HCT116 (cell line): ENCODE measurements at regions not wholly inside any gene's neighbourhood (a gene's known extent, or its start where the extent isn't known, plus 50 kb on each side); places are given as distances from the start of the nearest gene placed in this dataset.

Experiments used
- ATAC-seq: fragments of 200-7000 bp; cut with Tn5 transposase; 2 replicates; pipeline ENCODE4 v1.9.1; 2020; ENCODE audit warnings: mild to moderate bottlenecking, moderate library complexity
- BruUV-seq: library from RNA; stranded (reverse); fragments of 400-500 nt; replicated peaks from 2 replicates; lab custom pipeline; 2021; lab: Mats Ljungman, UMichigan
- CTCF ChIA-PET: fragments of 300-600 bp; sonication (Branson Sonifier 250); formaldehyde crosslinking; loops from one replicate; lab custom pipeline; 2021; ENCODE audit warnings: antibody characterized with exemption; lab: Charles Lee
- POLR2A ChIA-PET: fragments of 300-600, 350-600 bp; sonication (Branson Sonifier 250); formaldehyde crosslinking; loops from one replicate; lab custom pipeline; 2021; ENCODE audit warnings: antibody characterized with exemption; lab: Charles Lee
- RAD21 ChIA-PET, 2 experiments: fragments of 300-600 bp; sonication (Branson Sonifier 250); formaldehyde crosslinking; loops; one replicate each; lab custom pipeline; 2023; ENCODE audit warnings: low total read pairs in 2 of 2; ENCODE audit not compliant: uncharacterized antibody in 2 of 2, unreplicated experiment in 2 of 2, low non-redundant PET in 1 of 2; lab: Charles Lee
- DNase-seq: peaks from one replicate; pipeline ENCODE4 v3.0.0-alpha.2; 2010; ENCODE audit warnings: low read depth, low spot score
- H2AFZ ChIP-seq: fragments of 200-600 bp; shearing (Covaris generic), sonication (generic); 2 replicates; pipeline ENCODE4 v1.6.1; 2017; ENCODE audit warnings: low read depth, mixed run types, mixed read lengths, antibody characterized with exemption, low read length; ENCODE audit not compliant: poor library complexity, severe bottlenecking
- H3K27ac ChIP-seq: 2 replicates; pipeline ENCODE4 v1.5.1; 2012; ENCODE audit warnings: low read depth, low read length
- H3K27me3 ChIP-seq: fragments of 200-600 bp; sonication (generic); 2 replicates; pipeline ENCODE4 v1.6.1; 2016; ENCODE audit warnings: mixed run types, low read length, mixed read lengths; ENCODE audit not compliant: insufficient read depth
- H3K36me3 ChIP-seq, 2 experiments: fragments of 200-500 bp in 1 of 2; fragments of 200-600 bp in 1 of 2; sonication (Bioruptor generic) in 1 of 2; sonication (generic) in 1 of 2; 2 replicates each; pipeline versions ENCODE4 v1.5.1 to v1.6.1; 2014 to 2016; ENCODE audit warnings: low read length in 2 of 2, inconsistent platforms in 1 of 2, mixed read lengths in 1 of 2, mixed run types in 1 of 2; ENCODE audit not compliant: insufficient read depth in 2 of 2, control insufficient read depth in 1 of 2
- H3K4me1 ChIP-seq, 2 experiments: fragments of 200-600 bp in 1 of 2; sonication (generic) in 1 of 2; 2 replicates each; pipeline versions ENCODE4 v1.5.1 to v1.6.1; 2012 to 2017; ENCODE audit warnings: low read length in 2 of 2, inconsistent platforms in 1 of 2, mild to moderate bottlenecking in 1 of 2, mixed read lengths in 1 of 2, mixed run types in 1 of 2, moderate library complexity in 1 of 2; ENCODE audit not compliant: insufficient read depth in 2 of 2, control insufficient read depth in 1 of 2
- H3K4me2 ChIP-seq: fragments of 200-600 bp; sonication (generic); 2 replicates; pipeline ENCODE4 v1.6.1; 2017; ENCODE audit warnings: mixed run types, low read length, mixed read lengths
- H3K4me3 ChIP-seq, 2 experiments: fragments of 200-600 bp in 1 of 2; sonication (generic) in 1 of 2; replicated peaks in 1 of 2; 2 replicates each; pipeline ENCODE4 v1.5.1; 2011 to 2016; ENCODE audit warnings: low read length in 2 of 2, control low read depth in 1 of 2, low read depth in 1 of 2, mild to moderate bottlenecking in 1 of 2, mixed read lengths in 1 of 2, mixed run types in 1 of 2
- H3K79me2 ChIP-seq: fragments of 200-600 bp; sonication (generic); 2 replicates; pipeline ENCODE4 v1.6.1; 2017; ENCODE audit warnings: mild to moderate bottlenecking, mixed run types, low read length, moderate library complexity, mixed read lengths; ENCODE audit not compliant: insufficient read depth
- H3K9ac ChIP-seq: fragments of 200-600 bp; sonication (generic); 2 replicates; pipeline ENCODE4 v1.6.1; 2016; ENCODE audit warnings: low read length, mixed read lengths
- H3K9me2 ChIP-seq: fragments of 200-600 bp; sonication (generic), shearing (Covaris generic); 2 replicates; pipeline ENCODE4 v1.6.1; 2017; ENCODE audit warnings: mixed run types, mild to moderate bottlenecking, moderate library complexity; ENCODE audit not compliant: insufficient read depth
- H3K9me3 ChIP-seq, 2 experiments: fragments of 200-500 bp in 1 of 2; fragments of 200-600 bp in 1 of 2; sonication (Bioruptor generic) in 1 of 2; sonication (generic) in 1 of 2; 2 replicates each; pipeline ENCODE4 v1.6.1; 2014 to 2017; ENCODE audit warnings: low read length in 2 of 2, mixed read lengths in 2 of 2, inconsistent platforms in 1 of 2, low read depth in 1 of 2, mild to moderate bottlenecking in 1 of 2, mixed run types in 1 of 2, moderate library complexity in 1 of 2; ENCODE audit not compliant: control insufficient read depth in 1 of 2, insufficient read depth in 1 of 2
- H4K20me1 ChIP-seq: fragments of 200-600 bp; sonication (generic), shearing (Covaris generic); 2 replicates; pipeline ENCODE4 v1.6.1; 2017; ENCODE audit warnings: mixed run types, mild to moderate bottlenecking, moderate library complexity; ENCODE audit not compliant: insufficient read depth
- EZH2phosphoT487 ChIP-seq: fragments of 200-600 bp; IDR thresholded peaks from 2 replicates; pipeline ENCODE4 v1.6.1; 2018; ENCODE audit warnings: antibody characterized with exemption, borderline replicate concordance
- FOSL1 ChIP-seq: IDR thresholded peaks from 2 replicates; pipeline ENCODE4 v1.6.1; 2012; ENCODE audit warnings: low read depth
- JUND ChIP-seq: IDR thresholded peaks from 2 replicates; pipeline ENCODE4 v1.6.1; 2012
- POLR2A ChIP-seq: IDR thresholded peaks from 2 replicates; pipeline ENCODE4 v1.7.0; 2011; ENCODE audit warnings: borderline replicate concordance; ENCODE audit not compliant: insufficient read depth, insufficient read length; ENCODE audit errors: extremely low read depth
- POLR2AphosphoS5 ChIP-seq: IDR thresholded peaks from 2 replicates; pipeline ENCODE4 v1.6.1; 2011; ENCODE audit warnings: mild to moderate bottlenecking, low read depth, low read length, moderate library complexity
- RAD21 ChIP-seq: IDR thresholded peaks from 2 replicates; pipeline ENCODE4 v1.6.1; 2012; ENCODE audit warnings: low read depth, mild to moderate bottlenecking
- SP1 ChIP-seq: IDR thresholded peaks from 2 replicates; pipeline ENCODE4 v1.6.1; 2012; ENCODE audit warnings: low read depth
- SRF ChIP-seq: IDR thresholded peaks from 2 replicates; pipeline ENCODE4 v1.6.1; 2012; ENCODE audit warnings: low read depth
- YY1 ChIP-seq: IDR thresholded peaks from 2 replicates; pipeline ENCODE4 v1.6.1; 2011; ENCODE audit warnings: low read length, low read depth, moderate library complexity, mild to moderate bottlenecking; ENCODE audit not compliant: insufficient replicate concordance; ENCODE audit errors: extremely low read depth
- ZNF274 ChIP-seq: fragments of 200-500 bp; sonication (Bioruptor generic); IDR thresholded peaks from 2 replicates; pipeline ENCODE4 v1.6.1; 2014; ENCODE audit warnings: mild to moderate bottlenecking, low read depth, low read length, inconsistent platforms
- intact Hi-C: fragments of 100-400 bp; cut with micrococcal nuclease; formaldehyde crosslinking; loops from 2 replicates; pipeline ENCODE4 v1.10.0; 2022
- TF ChIP-seq, protein P1 (sequence below): IDR thresholded peaks from 2 replicates; pipeline ENCODE4 v1.6.1; 2012; ENCODE audit warnings: low read depth
- TF ChIP-seq, protein P2 (sequence below): IDR thresholded peaks from 2 replicates; pipeline ENCODE4 v1.6.1; 2012

DNA sequence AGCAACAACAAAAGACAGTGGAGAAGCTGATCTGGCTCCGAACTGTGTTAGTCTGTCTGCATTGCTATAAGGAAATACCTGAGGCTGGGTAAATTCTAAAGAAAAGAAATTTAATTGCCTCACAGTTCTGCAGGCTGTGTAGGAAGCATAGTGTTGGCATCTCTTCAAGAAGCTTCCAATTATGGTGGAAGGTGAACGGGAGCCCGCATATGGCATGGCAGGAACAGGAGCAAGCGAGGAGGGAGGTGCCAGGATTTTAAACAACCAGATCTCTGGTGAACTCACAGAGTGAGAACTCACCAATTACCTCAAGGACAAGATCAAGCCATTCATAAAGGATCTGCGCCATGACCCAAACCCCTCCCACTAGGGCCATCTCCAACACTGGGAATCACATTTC is 293.5 kb downstream of the SMOC2 start (continued):
- TF ChIP-seq POLR2AphosphoS5 (no peak), RAD21 (no peak), YY1 (no peak), FOSL1 (no peak), SRF (no peak), POLR2A (no peak)

DNA sequence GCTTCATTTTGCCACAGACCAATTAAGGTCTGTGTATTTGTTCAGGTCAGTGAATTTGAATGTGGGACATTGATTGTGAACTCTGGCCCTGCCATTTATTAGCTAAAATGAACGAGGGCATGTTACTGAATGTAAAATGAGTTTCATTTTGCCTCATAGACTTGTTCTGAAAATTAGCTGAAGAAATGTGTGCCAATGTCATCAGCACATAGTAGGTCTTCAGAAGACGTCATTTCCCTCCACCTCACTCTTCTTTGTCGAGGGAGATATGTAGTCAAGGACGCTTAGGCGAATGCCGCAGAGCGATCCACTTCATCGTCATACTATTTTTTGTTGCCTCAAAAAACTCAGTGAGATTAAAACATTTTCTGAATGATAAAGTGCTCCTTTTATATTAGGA is 291.7 kb downstream of the SMOC2 start:
- CTCF ChIA-PET: no interaction called here
- Histone ChIP-seq H3K4me2 (no peak overlapping the region), H3K9ac (no peak overlapping the region), H3K27ac (no peak overlapping the region), H3K4me3 (no peak overlapping the region), H3K79me2 (no peaks in the 10 kb centered on the region), H3K4me1 (peaks cover 0 to 4% of the 10 kb centered on the region in 2 experiments; a peak in 1 of 4 replicates), H3K36me3 (no peaks in the 10 kb centered on the region), H3K9me2 (0 out of 2 replicates have a peak, but pooled peaks cover 3% of the 10 kb centered on the region), H3K9me3 (no peaks in the 10 kb centered on the region), H3K27me3 (no peaks in the 10 kb centered on the region), H4K20me1 (no peaks in the 10 kb centered on the region), H2AFZ (no peak overlapping the region)
- POLR2A ChIA-PET: no interaction called here
- ATAC-seq (no peak), DNase-seq (no peak)
- TF ChIP-seq, protein P1, sequence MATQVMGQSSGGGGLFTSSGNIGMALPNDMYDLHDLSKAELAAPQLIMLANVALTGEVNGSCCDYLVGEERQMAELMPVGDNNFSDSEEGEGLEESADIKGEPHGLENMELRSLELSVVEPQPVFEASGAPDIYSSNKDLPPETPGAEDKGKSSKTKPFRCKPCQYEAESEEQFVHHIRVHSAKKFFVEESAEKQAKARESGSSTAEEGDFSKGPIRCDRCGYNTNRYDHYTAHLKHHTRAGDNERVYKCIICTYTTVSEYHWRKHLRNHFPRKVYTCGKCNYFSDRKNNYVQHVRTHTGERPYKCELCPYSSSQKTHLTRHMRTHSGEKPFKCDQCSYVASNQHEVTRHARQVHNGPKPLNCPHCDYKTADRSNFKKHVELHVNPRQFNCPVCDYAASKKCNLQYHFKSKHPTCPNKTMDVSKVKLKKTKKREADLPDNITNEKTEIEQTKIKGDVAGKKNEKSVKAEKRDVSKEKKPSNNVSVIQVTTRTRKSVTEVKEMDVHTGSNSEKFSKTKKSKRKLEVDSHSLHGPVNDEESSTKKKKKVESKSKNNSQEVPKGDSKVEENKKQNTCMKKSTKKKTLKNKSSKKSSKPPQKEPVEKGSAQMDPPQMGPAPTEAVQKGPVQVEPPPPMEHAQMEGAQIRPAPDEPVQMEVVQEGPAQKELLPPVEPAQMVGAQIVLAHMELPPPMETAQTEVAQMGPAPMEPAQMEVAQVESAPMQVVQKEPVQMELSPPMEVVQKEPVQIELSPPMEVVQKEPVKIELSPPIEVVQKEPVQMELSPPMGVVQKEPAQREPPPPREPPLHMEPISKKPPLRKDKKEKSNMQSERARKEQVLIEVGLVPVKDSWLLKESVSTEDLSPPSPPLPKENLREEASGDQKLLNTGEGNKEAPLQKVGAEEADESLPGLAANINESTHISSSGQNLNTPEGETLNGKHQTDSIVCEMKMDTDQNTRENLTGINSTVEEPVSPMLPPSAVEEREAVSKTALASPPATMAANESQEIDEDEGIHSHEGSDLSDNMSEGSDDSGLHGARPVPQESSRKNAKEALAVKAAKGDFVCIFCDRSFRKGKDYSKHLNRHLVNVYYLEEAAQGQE: no peak
- no peak for TF ChIP-seq SP1
- no peak for TF ChIP-seq JUND
- TF ChIP-seq, protein P2, sequence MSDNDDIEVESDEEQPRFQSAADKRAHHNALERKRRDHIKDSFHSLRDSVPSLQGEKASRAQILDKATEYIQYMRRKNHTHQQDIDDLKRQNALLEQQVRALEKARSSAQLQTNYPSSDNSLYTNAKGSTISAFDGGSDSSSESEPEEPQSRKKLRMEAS: no peak
- TF ChIP-seq ZNF274: no peak
- no peak for TF ChIP-seq EZH2phosphoT487
- no peak for TF ChIP-seq POLR2AphosphoS5
- no peak for TF ChIP-seq SRF
- no peak for TF ChIP-seq FOSL1
- BruUV-seq: no TSS peak
- RAD21 ChIA-PET: no interaction called here
- intact Hi-C loops: loop anchor here (5.0 kb wide), 1 partner anchor 70 kb away; no protein-coding TSS in a partner anchor
